SK-N-MC (cell line): ENCODE measurements at regions not wholly inside any gene's neighbourhood (a gene's known extent, or its start where the extent isn't known, plus 50 kb on each side); places are given as distances from the start of the nearest gene placed in this dataset.

Experiments used
- EZH2 ChIP-seq: fragments of 200-600 bp; sonication (generic); IDR thresholded peaks from one replicate; pipeline ENCODE4 v1.6.1; 2017; ENCODE audit warnings: antibody characterized with exemption
- POLR2AphosphoS5 ChIP-seq: IDR thresholded peaks from 2 replicates; pipeline ENCODE4 v1.6.1; 2012; ENCODE audit warnings: mild to moderate bottlenecking, low read depth, low read length, borderline replicate concordance

- TF ChIP-seq EZH2 (no peak), POLR2AphosphoS5 (no peak)
These were observed 83.1 kb upstream of the NEUROD1 start for GRCh38 chr2:181763423-181763822.
